ENCODE measurements at regions not wholly inside any gene's neighbourhood (a gene's known extent, or its start where the extent isn't known, plus 50 kb on each side); places are given as distances from the start of the nearest gene placed in this dataset.
"Not testable (repeated sequence)": the region's sequence is repeated elsewhere in the genome, so short reads cannot be mapped to it uniquely, and the experiment has no call there.

GRCh38 chr3:5035113-5035512 lies 55.9 kb downstream of the BHLHE40 start:
- DNase-seq: no peak

GRCh38 chr3:5035692-5036391 lies 56.6 kb downstream of the BHLHE40 start:
- DNase-seq: no peak

DNA sequence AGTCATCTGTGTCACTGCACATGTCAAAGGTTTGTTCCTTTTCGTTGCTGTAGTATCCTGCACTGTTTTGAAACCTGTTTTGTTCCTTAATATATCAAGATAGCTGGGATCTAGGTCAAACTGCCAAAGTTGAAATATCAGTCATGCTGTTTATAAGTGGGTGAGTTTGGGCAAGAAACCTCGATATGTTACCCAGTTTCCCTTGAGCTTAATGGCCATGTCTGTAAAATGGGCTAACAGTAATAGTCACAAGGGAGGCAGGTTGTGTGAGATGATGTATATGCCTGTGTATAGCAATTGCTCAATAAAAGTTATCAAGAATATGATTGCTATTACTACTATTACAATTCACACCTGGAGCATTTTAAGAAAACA lies 57.1 kb downstream of the BHLHE40 start:
- DNase-seq: no peak

- DNase-seq: no peak
Measured at GRCh38 chr3:5036858-5037257, 57.6 kb downstream of the BHLHE40 start.

- no peak for DNase-seq
Measured at GRCh38 chr3:5039585-5039984, 60.3 kb downstream of the BHLHE40 start.

DNA sequence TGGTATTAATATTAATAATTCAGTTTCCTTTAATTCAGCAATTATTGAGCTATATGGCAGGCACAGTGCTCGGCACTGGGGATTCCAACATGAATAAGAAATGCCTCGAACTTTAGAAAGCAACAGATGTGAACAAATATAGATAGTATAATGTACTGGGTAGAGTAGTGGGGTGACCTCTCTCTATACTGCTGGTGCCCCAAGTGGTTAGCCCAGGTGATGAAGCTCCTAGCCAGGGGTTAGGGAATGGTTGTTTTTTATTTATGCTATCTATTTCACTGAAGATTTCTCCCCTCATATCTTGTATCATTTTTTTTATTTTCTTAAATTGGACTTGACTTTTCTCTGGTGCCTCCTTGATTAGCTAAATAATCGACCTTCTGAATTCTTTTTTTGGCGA lies 62.1 kb downstream of the BHLHE40 start:
- no peak for DNase-seq

DNA sequence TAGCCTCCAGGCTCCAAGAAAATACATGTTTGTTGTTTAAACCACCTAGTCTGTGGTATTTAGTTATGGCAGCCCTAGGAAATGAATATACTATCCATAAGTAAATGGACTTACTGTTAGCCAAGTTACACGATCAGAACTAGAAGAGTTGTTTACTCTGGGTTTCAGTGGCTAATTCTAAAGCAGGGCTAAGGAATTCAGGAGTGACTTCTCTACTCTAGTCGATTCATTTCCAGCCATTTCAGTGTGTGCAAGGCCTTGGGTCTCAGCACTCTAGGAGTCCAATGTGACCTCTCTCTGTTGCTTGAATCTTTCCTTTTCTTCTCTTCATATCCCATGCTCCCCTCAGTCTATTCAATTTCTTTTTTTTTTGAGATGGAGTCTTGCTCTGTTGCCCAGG lies 66.7 kb downstream of the BHLHE40 start:
- DNase-seq: no peak

DNA sequence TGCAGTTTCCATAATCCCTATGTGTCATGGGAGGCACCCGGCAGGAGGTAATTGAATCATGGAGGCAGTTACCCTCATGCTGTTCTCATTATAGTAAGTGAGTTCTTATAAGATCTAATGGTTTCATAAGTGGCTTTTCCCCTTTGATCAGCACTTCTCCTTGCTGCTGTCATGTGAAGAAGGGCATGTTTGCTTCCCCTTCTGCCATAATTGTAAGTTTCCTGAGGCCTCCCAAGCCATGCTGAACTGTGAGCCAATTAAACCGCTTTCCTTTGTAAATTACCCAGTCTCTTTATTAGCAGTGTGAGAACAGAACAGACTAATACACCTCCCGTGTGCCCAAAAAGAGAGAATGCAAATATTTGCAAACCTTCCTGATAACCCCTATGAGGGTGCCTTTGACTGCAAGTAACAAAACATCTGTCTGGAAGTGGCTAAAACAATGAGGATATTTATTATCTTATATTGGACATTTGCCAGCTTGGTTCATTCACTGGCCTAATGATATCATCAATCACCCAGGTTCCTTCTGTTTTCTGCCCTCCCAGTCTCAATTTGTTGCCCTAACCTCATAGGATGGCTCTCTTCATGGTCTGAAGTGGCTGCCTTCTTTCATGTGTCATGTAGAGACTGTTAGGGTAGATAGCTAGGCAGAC lies 68.7 kb downstream of the BHLHE40 start:
- no peak for DNase-seq

GRCh38 chr3:5051772-5052171 lies 70.3 kb upstream of the ARL8B start:
- no peak for DNase-seq

GRCh38 chr3:5052247-5052646 lies 69.8 kb upstream of the ARL8B start:
- DNase-seq: no peak

GRCh38 chr3:5053021-5053831 lies 68.9 kb upstream of the ARL8B start:
- no peak for DNase-seq

DNA sequence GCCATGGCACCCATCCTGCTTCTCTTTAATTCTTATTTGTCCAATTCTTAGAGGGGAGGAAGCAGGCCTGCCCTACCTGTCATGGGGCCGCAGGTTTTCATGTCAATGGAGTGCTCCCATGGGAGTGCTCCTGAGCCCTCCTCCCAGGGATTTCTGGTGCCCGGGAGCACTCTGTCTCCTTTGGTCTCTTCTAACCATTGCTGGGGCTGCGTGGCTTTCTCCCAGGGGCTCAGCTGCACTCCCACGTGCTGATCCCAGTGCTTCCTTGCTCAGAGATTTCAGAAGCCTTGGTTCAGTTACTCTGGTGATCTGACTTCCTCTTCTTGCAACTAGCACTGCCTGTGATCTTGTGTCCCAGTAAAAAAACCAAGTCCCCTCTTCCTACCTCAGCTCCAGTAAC lies 68.0 kb upstream of the ARL8B start:
- no peak for DNase-seq

DNA sequence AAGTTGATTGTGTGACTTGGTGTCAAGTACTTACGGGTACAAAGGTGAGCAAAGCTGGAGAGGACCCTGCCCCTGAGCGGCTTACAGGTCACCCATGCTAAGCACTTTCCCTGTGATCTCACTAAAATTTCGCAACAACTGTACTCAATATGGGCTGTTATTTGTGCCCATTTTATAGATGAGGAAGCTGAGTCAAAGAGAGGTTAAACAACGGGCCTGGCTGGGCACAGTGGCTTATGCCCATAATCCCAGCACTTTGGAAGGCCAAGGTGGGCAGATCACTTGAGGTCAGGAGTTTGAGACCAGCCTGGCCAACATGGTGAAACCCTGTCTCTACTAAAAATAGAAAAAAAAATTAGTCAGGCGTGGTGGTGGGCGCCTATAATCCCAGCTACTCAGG lies 67.5 kb upstream of the ARL8B start:
- DNase-seq: not testable (repeated sequence)

- DNase-seq: no peak
Measured at GRCh38 chr3:5055357-5056110, 66.6 kb upstream of the ARL8B start.

DNA sequence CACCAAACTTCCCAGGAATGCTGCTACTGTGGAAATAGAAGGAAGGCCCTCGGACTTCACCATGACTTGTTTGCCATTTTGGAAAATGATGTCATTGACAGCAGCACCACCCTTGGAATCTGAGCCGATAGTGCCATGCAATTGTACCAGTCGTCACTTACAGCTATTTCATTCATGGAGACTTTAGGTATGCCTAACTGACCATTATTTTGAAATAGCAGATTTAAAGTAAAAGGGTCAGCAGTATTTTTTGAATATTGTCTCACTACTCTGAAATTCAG lies 66.0 kb upstream of the ARL8B start:
- no peak for DNase-seq

GRCh38 chr3:5057272-5057671 lies 64.8 kb upstream of the ARL8B start:
- DNase-seq: no peak

GRCh38 chr3:5057857-5058324 lies 64.2 kb upstream of the ARL8B start:
- peak; percentile 69 for DNase-seq

DNA sequence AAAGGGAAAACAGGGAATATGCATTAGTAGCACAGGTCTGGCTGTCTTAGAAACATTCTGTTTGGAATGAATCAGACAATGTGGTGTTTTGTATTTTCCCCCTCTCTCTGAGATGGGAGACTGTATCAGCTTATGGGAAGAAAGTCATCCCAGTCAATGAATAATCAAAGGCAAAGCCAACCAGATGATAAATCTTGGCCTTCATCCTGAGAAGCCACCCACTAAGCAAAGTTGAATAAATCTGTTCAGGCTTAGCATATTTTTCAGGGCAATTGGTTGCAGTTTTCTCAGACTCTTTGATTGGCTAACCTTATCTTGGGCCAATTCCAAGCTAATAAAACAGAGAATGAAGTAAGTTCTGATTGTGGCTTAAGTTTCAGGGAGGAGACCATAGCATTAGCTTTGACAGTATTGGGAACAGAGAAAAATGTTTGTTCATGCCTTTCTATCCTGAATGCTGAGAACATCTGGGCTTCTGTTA lies 63.6 kb upstream of the ARL8B start:
- no peak for DNase-seq

GRCh38 chr3:5059782-5060181 lies 62.3 kb upstream of the ARL8B start:
- no peak for DNase-seq

DNA sequence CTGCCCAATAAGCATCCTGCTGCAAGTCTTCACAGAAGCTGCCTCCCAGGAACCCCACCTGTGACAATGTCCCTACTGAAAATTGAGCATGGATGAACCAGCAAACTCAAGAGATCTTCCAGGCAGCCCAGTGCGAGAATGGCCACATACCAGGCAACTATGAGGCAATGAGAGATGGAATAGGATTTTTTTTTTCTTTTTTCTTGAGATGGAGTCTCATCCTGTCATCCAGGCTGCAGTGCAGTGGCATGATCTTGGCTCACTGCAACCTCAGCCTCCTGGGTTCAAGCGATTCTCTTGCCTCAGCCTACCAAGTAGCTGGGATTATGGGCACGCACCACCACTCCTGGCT lies 60.9 kb upstream of the ARL8B start:
- DNase-seq: no peak

DNA sequence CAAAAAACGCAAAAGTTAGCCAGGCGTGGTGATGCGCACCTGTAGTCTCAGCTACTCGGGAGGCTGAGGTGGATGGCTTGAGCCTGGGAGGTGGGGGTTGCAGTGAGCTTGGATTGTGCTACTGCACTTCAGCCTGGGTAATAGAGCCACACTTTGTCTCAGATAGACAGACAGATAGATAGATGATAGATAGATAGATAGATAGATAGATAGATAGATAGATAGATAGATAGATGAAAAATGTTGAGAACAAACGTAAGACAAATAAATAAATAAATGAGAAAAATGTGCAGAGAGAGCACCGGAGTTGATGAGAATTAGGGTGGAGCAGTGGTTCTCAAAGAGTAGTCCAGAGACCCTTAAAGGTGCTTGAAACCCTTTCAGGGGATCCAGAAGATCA lies 58.4 kb upstream of the ARL8B start:
- DNase-seq: no peak

DNA sequence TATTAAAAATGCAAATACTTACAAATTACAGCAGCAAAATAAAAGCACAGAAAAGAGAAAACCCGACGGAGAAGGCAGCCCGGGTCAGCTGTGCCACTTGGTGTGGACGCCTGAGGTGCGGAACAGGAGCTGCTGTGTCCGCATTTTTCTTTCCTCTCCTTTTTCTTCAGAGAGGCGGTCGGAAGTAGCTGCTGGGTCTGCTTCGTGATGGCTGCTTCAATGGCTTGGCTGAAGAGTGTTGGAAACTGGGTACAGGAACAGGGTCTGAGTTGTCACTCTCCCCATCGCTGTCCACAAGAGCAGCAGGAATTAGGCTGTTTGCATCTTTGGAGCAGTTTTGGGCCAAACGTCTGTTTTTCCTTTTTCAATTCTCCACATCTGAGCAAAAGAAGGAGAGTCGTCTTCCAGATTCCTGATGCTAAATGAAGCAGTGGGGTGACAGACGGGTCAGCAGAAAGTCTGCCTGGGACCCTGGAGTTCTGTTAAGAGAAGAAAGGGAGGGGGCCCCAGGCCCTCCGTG lies 53.5 kb upstream of the ARL8B start:
- no peak for DNase-seq

DNA sequence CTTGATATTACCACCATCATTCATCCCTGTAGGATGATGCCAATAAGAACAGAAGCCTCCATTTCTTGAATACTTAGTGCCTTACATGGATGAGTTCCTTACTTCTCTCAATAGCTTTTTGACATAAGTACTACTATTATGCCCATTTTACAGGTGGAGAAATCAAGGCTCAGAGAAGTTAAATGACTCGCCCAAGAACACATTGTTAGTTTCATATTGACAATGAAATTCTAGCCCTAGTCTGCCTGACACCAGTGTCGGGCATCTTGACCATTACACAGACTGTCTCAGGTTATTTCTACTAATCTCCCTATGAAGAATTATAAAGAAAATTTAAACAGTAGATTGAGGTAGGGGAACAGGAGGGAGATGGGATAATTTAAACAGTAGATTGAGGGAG lies 52.5 kb upstream of the ARL8B start:
- no peak for DNase-seq

All from activated CD4-positive, alpha-beta T cell treated with anti-CD3 and anti-CD28 coated beads, Interleukin-2, amount 50 U/mL, for 4 hours (primary cell).